IMR-90 (cell line): ENCODE measurements at regions not wholly inside any gene's neighbourhood (a gene's known extent, or its start where the extent isn't known, plus 50 kb on each side); places are given as distances from the start of the nearest gene placed in this dataset. TPM values are rescaled to one million over a fixed set of nuclear protein-coding genes. Genes with fewer than 3 reads are reported as not detected.

Experiments used
- microRNA-seq, 2 experiments: library from miRNA; stranded (forward) in 1 of 2; unstranded in 1 of 2; fragments of 10-50 nt in 1 of 2; fragments of <30 nt in 1 of 2; gene quantifications in 1 of 2; microRNA quantifications in 1 of 2; one replicate each; pipeline versions ENCODE3 to v1.1.0; 2013 to 2020; ENCODE audit not compliant: insufficient read depth in 1 of 2, insufficient read length in 1 of 2, unreplicated experiment in 1 of 2
- small RNA-seq, 5 experiments: library from RNA; depleted of rRNA; stranded (forward); fragments of <200 nt; gene quantifications; one replicate each; pipeline ENCODE3, GENCODE V24; 2012

Small RNAs in the stretch of these regions (microRNA-seq; reads per million reads assigned to microRNA genes)
- gene AC073530.2 (ENCODE audit: insufficient read depth, insufficient read length) = not detected

Small RNAs in the stretch of these regions (small RNA-seq; reads per million reads assigned to genes)
- 0 reads per million in 5 experiments for gene AC073530.2
